GM20000 (cell line): ENCODE measurements at regions not wholly inside any gene's neighbourhood (a gene's known extent, or its start where the extent isn't known, plus 50 kb on each side); places are given as distances from the start of the nearest gene placed in this dataset.

Experiments used
- DNase-seq: peaks from one replicate; pipeline ENCODE4 v3.0.0; 2012; ENCODE audit warnings: low spot score
- TF ChIP-seq, protein P1 (sequence below): IDR thresholded peaks from 2 replicates; pipeline ENCODE4 v1.5.1; 2012; ENCODE audit warnings: mild to moderate bottlenecking, control low read depth; ENCODE audit errors: extremely low read depth, missing control alignments

GRCh38 chr2:165013944-165014619, 58.8 kb upstream of the SLC38A11 start:
- no peak for DNase-seq
- TF ChIP-seq, protein P1, sequence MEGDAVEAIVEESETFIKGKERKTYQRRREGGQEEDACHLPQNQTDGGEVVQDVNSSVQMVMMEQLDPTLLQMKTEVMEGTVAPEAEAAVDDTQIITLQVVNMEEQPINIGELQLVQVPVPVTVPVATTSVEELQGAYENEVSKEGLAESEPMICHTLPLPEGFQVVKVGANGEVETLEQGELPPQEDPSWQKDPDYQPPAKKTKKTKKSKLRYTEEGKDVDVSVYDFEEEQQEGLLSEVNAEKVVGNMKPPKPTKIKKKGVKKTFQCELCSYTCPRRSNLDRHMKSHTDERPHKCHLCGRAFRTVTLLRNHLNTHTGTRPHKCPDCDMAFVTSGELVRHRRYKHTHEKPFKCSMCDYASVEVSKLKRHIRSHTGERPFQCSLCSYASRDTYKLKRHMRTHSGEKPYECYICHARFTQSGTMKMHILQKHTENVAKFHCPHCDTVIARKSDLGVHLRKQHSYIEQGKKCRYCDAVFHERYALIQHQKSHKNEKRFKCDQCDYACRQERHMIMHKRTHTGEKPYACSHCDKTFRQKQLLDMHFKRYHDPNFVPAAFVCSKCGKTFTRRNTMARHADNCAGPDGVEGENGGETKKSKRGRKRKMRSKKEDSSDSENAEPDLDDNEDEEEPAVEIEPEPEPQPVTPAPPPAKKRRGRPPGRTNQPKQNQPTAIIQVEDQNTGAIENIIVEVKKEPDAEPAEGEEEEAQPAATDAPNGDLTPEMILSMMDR, result no peak

- TF ChIP-seq, protein P1, result no peak
- DNase-seq, result no peak
Measured at GRCh38 chr2:165011199-165011598, 55.9 kb upstream of the SLC38A11 start.

GRCh38 chr2:165010556-165010955, 55.2 kb upstream of the SLC38A11 start:
- TF ChIP-seq, protein P1, result no peak
- DNase-seq, result no peak

GRCh38 chr2:165009466-165009865, 54.1 kb upstream of the SLC38A11 start:
- DNase-seq, result no peak
- TF ChIP-seq, protein P1, result no peak

DNA sequence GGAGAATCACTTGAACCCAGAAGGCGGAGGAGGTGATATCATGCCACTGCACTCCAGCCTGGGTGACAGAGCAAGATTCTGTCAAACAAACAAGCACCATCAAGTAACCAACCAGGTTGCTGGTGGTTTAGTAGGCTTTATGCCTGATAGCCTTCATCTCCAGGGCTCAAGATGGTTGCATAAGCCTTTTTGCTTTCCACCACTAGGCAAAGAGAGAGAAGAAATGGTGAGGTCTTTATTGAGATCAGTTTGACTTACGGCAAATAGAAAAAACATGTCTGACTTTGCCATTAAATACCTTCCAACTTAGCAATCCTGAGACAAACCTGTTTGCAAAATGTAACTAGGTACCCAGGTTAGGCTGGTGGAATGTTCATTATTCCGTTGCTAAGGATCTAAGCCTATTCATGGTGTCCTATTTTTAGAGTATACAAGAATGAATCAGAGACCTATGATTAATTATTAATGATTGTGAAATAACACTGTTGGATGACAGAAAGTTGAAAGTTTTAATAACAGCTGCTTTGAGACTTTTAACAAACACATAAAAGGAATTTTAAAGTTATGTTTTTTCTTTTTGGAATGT, 53.5 kb upstream of the SLC38A11 start:
- DNase-seq, result no peak
- TF ChIP-seq, protein P1, result no peak

DNA sequence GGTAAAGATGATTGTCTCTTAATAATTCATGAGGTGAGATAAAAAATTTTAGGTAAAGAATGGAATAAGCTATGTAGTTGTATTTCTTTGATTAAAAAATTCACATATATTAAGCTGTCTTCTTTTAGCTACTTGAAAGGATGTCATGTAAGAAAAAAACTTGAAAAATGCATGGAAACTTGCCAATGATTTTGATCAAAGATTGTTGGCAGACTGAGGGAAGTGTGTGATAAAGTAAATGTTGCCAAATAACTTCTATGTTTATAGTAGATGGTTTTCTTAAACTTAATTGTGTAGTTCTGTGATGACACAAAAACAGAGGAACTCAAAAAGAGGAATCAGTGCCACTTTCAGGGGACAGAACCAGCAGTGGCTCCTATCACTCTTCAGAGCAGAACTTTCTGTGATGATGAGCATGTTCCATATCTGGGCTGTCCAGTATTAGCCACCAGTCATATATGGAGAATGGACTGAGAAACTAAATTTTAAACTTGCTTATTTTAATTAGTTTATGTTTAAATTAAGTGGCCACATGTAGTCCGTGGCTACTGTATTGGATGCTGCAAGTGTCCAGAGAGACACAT, 51.9 kb upstream of the SLC38A11 start:
- DNase-seq, result no peak
- TF ChIP-seq, protein P1, result no peak
